T-helper 17 cell (primary cell): ENCODE measurements at regions not wholly inside any gene's neighbourhood (a gene's known extent, or its start where the extent isn't known, plus 50 kb on each side); places are given as distances from the start of the nearest gene placed in this dataset.
"Not testable (repeated sequence)": the region's sequence is repeated elsewhere in the genome, so short reads cannot be mapped to it uniquely, and the experiment has no call there.

ENCODE experiments used
- ATAC-seq: fragments of 150-1000 bp; cut with Tn5 transposase; 2 replicates; pipeline ENCODE4 v1.10.0; 2021; ENCODE audit warnings: mild to moderate bottlenecking, moderate library complexity
- DNase-seq, 3 donors: peaks; one replicate each; pipeline versions ENCODE4 v3.0.0 to v3.0.0-alpha.2; 2020 to 2021
- H3K9me3 ChIP-seq: one replicate; pipeline ENCODE4 v1.7.0; 2013; ENCODE audit warnings: low read length, mild to moderate bottlenecking; ENCODE audit not compliant: control insufficient read depth, poor library complexity, severe bottlenecking
- H3K27ac Mint-ChIP-seq: one replicate; pipeline ENCODE4 v1.8.0; 2022; ENCODE audit warnings: mild to moderate bottlenecking, moderate library complexity, mixed read lengths
- H3K27me3 Mint-ChIP-seq: one replicate; pipeline ENCODE4 v1.8.0; 2022; ENCODE audit warnings: mixed read lengths
- H3K36me3 Mint-ChIP-seq: one replicate; pipeline ENCODE4 v1.8.0; 2022; ENCODE audit warnings: low read depth, mixed read lengths
- H3K4me1 Mint-ChIP-seq: one replicate; pipeline ENCODE4 v1.8.0; 2022; ENCODE audit warnings: mild to moderate bottlenecking, mixed read lengths
- H3K4me3 Mint-ChIP-seq: one replicate; pipeline ENCODE4 v1.8.0; 2022; ENCODE audit warnings: mild to moderate bottlenecking, moderate library complexity, mixed read lengths

DNA sequence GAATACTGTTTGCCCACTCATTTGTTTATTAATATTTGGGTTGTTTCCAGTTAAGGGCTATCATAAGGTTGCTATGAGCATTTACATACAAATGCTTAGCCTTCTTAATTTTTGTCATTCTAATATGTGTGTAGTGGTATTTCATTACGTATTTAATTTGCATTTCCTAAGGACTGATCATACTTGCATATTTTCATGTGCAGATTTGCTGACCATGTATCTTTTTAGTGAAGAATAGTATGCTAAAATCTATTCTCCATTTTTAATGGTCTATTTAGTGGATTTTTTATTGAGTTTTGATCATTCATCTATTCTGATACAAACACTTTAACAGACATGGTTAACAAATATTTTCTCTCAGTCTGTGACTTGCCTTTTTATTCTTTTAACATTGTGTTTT, 949.5 kb downstream of the RAB28 start:
- ATAC-seq (no peak), DNase-seq (no peak)
- no peaks in the 10 kb centered on the region for H3K36me3 Mint-ChIP-seq
- no peak overlapping the region for H3K4me3 Mint-ChIP-seq
- no peaks in the 10 kb centered on the region for H3K4me1 Mint-ChIP-seq
- no peaks in the 10 kb centered on the region for H3K27me3 Mint-ChIP-seq
- no peaks in the 10 kb centered on the region for H3K9me3 ChIP-seq
- no peak overlapping the region for H3K27ac Mint-ChIP-seq

- Mint-ChIP-seq H3K4me1 (no peaks in the 10 kb centered on the region), H3K36me3 (no peaks in the 10 kb centered on the region), H3K4me3 (no peak overlapping the region), H3K27ac (no peak overlapping the region), H3K27me3 (no peaks in the 10 kb centered on the region)
- no peak for ATAC-seq
- no peak for DNase-seq
- no peaks in the 10 kb centered on the region for H3K9me3 ChIP-seq
Observed at GRCh38 chr4:12519426-12519825, 964.7 kb downstream of the RAB28 start.

- Mint-ChIP-seq H3K36me3 (no peaks in the 10 kb centered on the region), H3K4me1 (no peaks in the 10 kb centered on the region), H3K27ac (no peak overlapping the region), H3K4me3 (no peak overlapping the region), H3K27me3 (no peaks in the 10 kb centered on the region)
- ATAC-seq (no peak), DNase-seq (no peak)
- H3K9me3 ChIP-seq, result no peaks in the 10 kb centered on the region
Observed at GRCh38 chr4:12507868-12508481, 976.2 kb downstream of the RAB28 start.

GRCh38 chr4:12500409-12500808, 983.7 kb downstream of the RAB28 start:
- Mint-ChIP-seq H3K4me1 (no peaks in the 10 kb centered on the region), H3K27ac (no peak overlapping the region), H3K4me3 (no peak overlapping the region), H3K36me3 (no peaks in the 10 kb centered on the region), H3K27me3 (no peaks in the 10 kb centered on the region)
- H3K9me3 ChIP-seq, result no peaks in the 10 kb centered on the region
- DNase-seq, result no peak
- no peak for ATAC-seq

DNA sequence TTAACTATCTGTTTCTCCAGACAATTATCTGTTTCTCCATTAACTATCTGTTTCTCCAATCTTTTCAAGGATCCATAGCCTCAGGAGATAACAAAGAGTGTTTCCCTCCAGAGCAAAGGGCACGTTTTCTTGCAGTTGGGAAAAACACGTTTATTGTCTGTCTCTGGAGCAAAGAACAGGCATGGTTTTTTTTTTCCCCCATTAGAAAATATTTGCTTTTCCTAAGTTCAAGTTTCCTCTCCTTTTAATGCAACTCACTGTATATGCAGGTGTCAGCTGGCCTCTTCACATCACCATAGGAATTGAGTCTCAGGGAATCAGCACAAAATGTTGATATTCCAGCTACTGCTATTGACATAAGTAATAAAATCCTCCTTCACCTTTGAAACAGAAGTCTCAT, 984.4 kb downstream of the RAB28 start:
- no peaks in the 10 kb centered on the region for H3K9me3 ChIP-seq
- no peak overlapping the region for H3K4me3 Mint-ChIP-seq
- no peaks in the 10 kb centered on the region for H3K36me3 Mint-ChIP-seq
- H3K27ac Mint-ChIP-seq, result no peak overlapping the region
- no peaks in the 10 kb centered on the region for H3K27me3 Mint-ChIP-seq
- DNase-seq (no peak), ATAC-seq (no peak)
- H3K4me1 Mint-ChIP-seq, result no peaks in the 10 kb centered on the region

GRCh38 chr4:12495211-12495610, 988.9 kb downstream of the RAB28 start:
- Mint-ChIP-seq H3K27me3 (no peaks in the 10 kb centered on the region), H3K4me1 (no peaks in the 10 kb centered on the region), H3K4me3 (no peak overlapping the region), H3K27ac (no peak overlapping the region), H3K36me3 (no peaks in the 10 kb centered on the region)
- H3K9me3 ChIP-seq, result no peaks in the 10 kb centered on the region
- DNase-seq (no peak), ATAC-seq (no peak)

GRCh38 chr4:12492730-12493393, 991.3 kb downstream of the RAB28 start:
- H3K27ac Mint-ChIP-seq, result no peak overlapping the region
- H3K9me3 ChIP-seq, result no peaks in the 10 kb centered on the region
- no peaks in the 10 kb centered on the region for H3K4me1 Mint-ChIP-seq
- no peak overlapping the region for H3K4me3 Mint-ChIP-seq
- no peak for DNase-seq
- H3K27me3 Mint-ChIP-seq, result no peaks in the 10 kb centered on the region
- H3K36me3 Mint-ChIP-seq, result no peaks in the 10 kb centered on the region
- no peak for ATAC-seq

DNA sequence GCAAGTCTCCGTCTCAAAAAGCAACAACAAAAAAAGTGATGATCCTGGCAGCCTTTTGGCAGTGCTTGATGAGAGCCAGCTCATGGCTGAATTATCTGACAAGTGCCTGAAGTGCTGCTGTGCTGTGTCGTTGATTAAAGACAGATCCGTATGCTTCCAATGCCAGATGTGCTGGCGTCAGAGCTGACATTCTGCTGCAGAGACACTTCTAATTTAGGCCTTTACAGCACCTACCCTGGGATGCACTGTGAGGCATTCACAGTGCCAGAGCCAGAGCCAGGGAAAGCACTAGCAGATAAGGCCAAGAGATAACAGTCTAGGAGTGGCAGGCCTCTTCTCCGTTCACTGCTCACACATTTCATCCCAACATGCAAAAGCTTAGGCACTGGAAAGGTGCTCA, 995.5 kb downstream of the RAB28 start:
- no peak for DNase-seq
- H3K4me3 Mint-ChIP-seq, result no peak overlapping the region
- H3K27me3 Mint-ChIP-seq, result no peaks in the 10 kb centered on the region
- no peaks in the 10 kb centered on the region for H3K4me1 Mint-ChIP-seq
- no peaks in the 10 kb centered on the region for H3K9me3 ChIP-seq
- no peaks in the 10 kb centered on the region for H3K36me3 Mint-ChIP-seq
- no peak overlapping the region for H3K27ac Mint-ChIP-seq
- ATAC-seq, result no peak

DNA sequence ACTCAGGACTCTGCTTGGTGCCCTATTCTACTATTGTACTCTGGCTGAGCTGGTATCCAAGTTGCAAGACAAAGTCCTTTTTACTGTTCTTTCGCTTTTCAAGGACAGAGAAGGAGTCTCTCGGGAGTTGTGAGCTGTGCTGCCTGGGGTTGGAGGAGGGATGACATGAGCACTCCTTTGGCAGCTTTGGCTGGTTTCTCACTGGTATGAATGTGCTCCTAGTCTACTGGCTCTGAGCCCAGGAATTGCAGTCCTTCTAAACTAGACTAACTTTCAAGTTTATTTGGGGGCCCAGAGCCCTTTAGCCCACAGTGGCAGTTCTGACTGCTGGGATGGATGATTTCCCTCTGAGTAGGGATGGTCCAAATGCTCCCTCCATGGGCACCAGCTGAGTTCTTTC, 997.1 kb downstream of the RAB28 start:
- ATAC-seq (no peak), DNase-seq (no peak)
- no peaks in the 10 kb centered on the region for H3K9me3 ChIP-seq
- H3K27me3 Mint-ChIP-seq, result no peaks in the 10 kb centered on the region
- no peak overlapping the region for H3K4me3 Mint-ChIP-seq
- H3K4me1 Mint-ChIP-seq, result no peaks in the 10 kb centered on the region
- H3K27ac Mint-ChIP-seq, result no peak overlapping the region
- H3K36me3 Mint-ChIP-seq, result no peaks in the 10 kb centered on the region

DNA sequence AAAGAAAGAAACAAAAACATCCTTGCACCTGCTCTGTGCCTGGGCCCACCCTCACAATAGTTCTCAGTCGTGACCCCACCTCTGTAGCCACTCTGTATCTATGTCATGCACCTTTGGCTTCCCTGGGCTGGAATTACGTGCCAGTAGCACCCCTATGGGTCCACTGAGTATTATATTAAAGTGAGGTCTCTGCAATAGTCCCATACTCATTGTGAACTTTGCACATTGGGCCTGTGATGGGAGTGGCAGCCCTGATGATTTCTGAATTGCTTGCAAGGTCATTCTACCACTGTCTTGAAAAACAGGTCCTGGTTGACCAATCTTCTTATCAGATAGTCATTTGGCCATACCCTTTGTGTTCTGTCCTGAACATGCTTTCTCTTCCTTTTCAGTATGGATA, 1012.1 kb downstream of the RAB28 start:
- Mint-ChIP-seq H3K4me1 (no peaks in the 10 kb centered on the region), H3K36me3 (no peaks in the 10 kb centered on the region), H3K27ac (no peak overlapping the region), H3K4me3 (no peak overlapping the region), H3K27me3 (no peaks in the 10 kb centered on the region)
- DNase-seq (no peak), ATAC-seq (no peak)
- peaks cover 4% of the 10 kb centered on the region for H3K9me3 ChIP-seq

DNA sequence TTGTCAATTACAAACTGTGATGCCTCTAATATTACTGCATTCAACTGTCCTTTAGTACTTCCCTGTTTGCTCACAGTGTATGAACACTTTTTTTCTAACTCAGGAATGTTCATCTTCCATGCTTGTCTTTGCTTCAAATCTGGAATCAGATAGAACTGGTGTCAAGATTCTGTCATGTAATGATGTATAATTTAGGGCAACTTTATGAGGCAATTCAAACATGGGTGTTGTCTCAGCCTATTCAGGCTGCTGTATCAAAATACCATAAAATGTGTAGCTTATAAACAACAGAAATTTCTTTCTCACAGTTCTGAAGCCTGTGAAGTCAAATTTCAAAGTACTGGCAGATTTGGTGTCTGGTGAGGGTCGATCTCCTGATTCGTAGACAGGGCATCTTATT, 1012.9 kb downstream of the RAB28 start:
- Mint-ChIP-seq H3K4me1 (no peaks in the 10 kb centered on the region), H3K27ac (no peak overlapping the region), H3K4me3 (no peak overlapping the region), H3K27me3 (no peaks in the 10 kb centered on the region), H3K36me3 (no peaks in the 10 kb centered on the region)
- ATAC-seq (no peak), DNase-seq (no peak)
- H3K9me3 ChIP-seq, result peaks cover 4% of the 10 kb centered on the region

DNA sequence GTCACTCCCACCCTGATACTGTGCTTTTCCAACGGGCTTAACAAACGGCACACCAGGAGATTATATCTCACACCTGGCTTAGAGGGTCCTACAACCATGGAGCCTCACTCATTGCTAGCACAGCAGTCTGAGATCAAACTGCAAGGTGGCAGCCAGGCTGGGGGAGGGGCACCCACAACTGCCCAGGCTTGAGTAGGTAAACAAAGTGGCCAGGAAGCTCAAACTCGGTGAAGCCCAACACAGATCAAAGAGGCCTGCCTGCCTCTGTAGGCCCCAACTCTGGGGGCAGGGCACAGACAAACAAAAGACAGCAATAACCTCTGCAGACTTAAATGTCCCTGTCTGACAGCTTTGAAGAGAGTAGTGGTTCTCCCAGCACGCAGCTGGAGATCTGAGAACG, 1022.6 kb downstream of the RAB28 start:
- ATAC-seq, H3K9me3 ChIP-seq, H3K4me1 Mint-ChIP-seq, H3K36me3 Mint-ChIP-seq, H3K27ac Mint-ChIP-seq, H3K4me3 Mint-ChIP-seq, H3K27me3 Mint-ChIP-seq, DNase-seq: not testable (repeated sequence)

DNA sequence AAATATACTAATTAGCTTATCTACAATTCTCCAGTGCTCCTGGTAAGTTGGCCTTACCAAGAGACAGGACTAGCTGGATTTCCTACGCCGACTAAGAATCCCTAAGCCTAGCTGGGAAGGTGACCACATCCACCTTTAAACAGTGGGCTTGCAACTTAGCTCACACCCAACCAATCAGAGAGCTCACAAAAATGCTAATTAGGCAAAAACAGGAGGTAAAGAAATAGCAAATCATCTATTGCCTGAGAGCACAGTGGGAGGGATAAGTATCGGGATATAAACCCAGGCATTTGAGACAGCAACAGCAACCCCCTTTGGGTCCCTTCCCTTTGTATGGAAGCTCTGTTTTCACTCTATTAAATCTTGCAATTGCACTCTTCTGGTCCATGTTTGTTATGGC, 1025.0 kb downstream of the RAB28 start:
- Mint-ChIP-seq H3K27me3 (no peaks in the 10 kb centered on the region), H3K36me3 (peaks cover 2% of the 10 kb centered on the region), H3K4me3 (no peak overlapping the region), H3K4me1 (no peaks in the 10 kb centered on the region), H3K27ac (no peak overlapping the region)
- no peak for DNase-seq
- no peaks in the 10 kb centered on the region for H3K9me3 ChIP-seq
- no peak for ATAC-seq

DNA sequence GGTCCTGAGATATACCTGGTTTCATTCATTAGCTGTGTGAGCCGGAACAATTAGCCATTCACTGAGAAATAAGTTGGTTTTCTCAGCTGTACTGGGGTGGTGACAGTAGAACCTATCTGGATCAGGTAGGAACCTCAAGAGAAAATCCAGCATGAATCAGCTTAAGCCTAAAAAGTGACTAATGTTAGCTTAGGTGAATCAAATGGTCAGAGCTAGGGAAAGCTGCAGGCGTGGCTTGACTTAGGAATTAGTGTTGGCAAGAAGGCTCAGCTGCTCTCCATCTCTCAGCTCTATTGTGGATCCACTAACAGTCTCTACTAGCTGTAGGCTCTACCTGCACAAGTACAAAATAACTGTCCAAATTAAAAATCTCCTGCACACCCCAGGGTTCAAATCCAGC, 1025.5 kb downstream of the RAB28 start:
- H3K27ac Mint-ChIP-seq, result no peak overlapping the region
- no peaks in the 10 kb centered on the region for H3K9me3 ChIP-seq
- no peak overlapping the region for H3K4me3 Mint-ChIP-seq
- no peak for DNase-seq
- peaks cover 2% of the 10 kb centered on the region for H3K36me3 Mint-ChIP-seq
- ATAC-seq, result no peak
- H3K27me3 Mint-ChIP-seq, result no peaks in the 10 kb centered on the region
- no peaks in the 10 kb centered on the region for H3K4me1 Mint-ChIP-seq
